PC-9 (cell line): ENCODE measurements at regions not wholly inside any gene's neighbourhood (a gene's known extent, or its start where the extent isn't known, plus 50 kb on each side); places are given as distances from the start of the nearest gene placed in this dataset.

Experiments
- BruUV-seq: library from RNA; stranded (reverse); fragments of 400-500 nt; replicated peaks from 2 replicates; lab custom pipeline; 2021; lab: Mats Ljungman, UMichigan
- CTCF ChIA-PET: fragments of 300-600 bp; sonication (Branson Sonifier 250); formaldehyde crosslinking; loops from one replicate; lab custom pipeline; 2022; ENCODE audit warnings: antibody characterized with exemption; lab: Charles Lee
- POLR2A ChIA-PET: fragments of 300-600 bp; sonication (Branson Sonifier 250); formaldehyde crosslinking; loops from one replicate; lab custom pipeline; 2022; ENCODE audit warnings: antibody characterized with exemption; ENCODE audit not compliant: unreplicated experiment; lab: Charles Lee
- DNase-seq, 2 experiments: peaks; one replicate each; pipeline versions ENCODE4 v3.0.0 to v3.0.0-alpha.2; 2015 to 2022; ENCODE audit warnings: mixed read lengths in 1 of 2
- H2AFZ ChIP-seq: fragments of 200-600 bp; sonication (generic); 2 replicates; pipeline ENCODE4 v1.8.1; 2017; ENCODE audit warnings: antibody characterized with exemption
- H3F3A ChIP-seq: fragments of 200-600 bp; sonication (generic); 2 replicates; pipeline ENCODE4 v1.8.1; 2017; ENCODE audit warnings: antibody characterized with exemption, mild to moderate bottlenecking, low read depth; ENCODE audit not compliant: insufficient read depth
- H3K27ac ChIP-seq: fragments of 200-600 bp; sonication (generic); 2 replicates; pipeline ENCODE4 v1.6.1; 2016; ENCODE audit warnings: mixed run types
- H3K27me3 ChIP-seq: fragments of 200-600 bp; sonication (generic); 2 replicates; pipeline ENCODE4 v1.6.1; 2016; ENCODE audit warnings: low read depth, mixed run types; ENCODE audit not compliant: insufficient read depth
- H3K36me3 ChIP-seq: fragments of 200-600 bp; sonication (generic); 2 replicates; pipeline ENCODE4 v1.6.1; 2016; ENCODE audit warnings: low read depth, mixed run types
- H3K4me1 ChIP-seq: fragments of 200-600 bp; sonication (generic); replicated peaks from 2 replicates; pipeline ENCODE4 v1.6.1; 2016; ENCODE audit warnings: mixed run types; ENCODE audit not compliant: insufficient read depth
- H3K4me2 ChIP-seq: fragments of 200-600 bp; sonication (generic); 2 replicates; pipeline ENCODE4 v1.6.1; 2017; ENCODE audit warnings: mixed run types
- H3K4me3 ChIP-seq: fragments of 200-600 bp; sonication (generic); 2 replicates; pipeline ENCODE4 v1.6.1; 2016; ENCODE audit warnings: mixed run types
- H3K79me2 ChIP-seq: fragments of 200-600 bp; sonication (generic); 2 replicates; pipeline ENCODE4 v1.6.1; 2017; ENCODE audit warnings: low read depth, mixed run types
- H3K9me2 ChIP-seq: fragments of 200-600 bp; sonication (generic); 2 replicates; pipeline ENCODE4 v1.8.1; 2017; ENCODE audit warnings: mild to moderate bottlenecking; ENCODE audit not compliant: insufficient read depth
- H3K9me3 ChIP-seq: fragments of 200-600 bp; sonication (generic); 2 replicates; pipeline ENCODE4 v1.8.1; 2016; ENCODE audit warnings: low read depth; ENCODE audit not compliant: insufficient read depth
- H4K20me1 ChIP-seq: fragments of 200-600 bp; sonication (generic); 2 replicates; pipeline ENCODE4 v1.8.1; 2017; ENCODE audit not compliant: insufficient read depth
- EZH2 ChIP-seq: fragments of 200-600 bp; sonication (generic); IDR thresholded peaks from 2 replicates; pipeline ENCODE4 v1.8.0; 2017; ENCODE audit warnings: antibody characterized with exemption, low read depth
- intact Hi-C: fragments of 100-400 bp; cut with micrococcal nuclease; formaldehyde crosslinking; loops from one replicate; pipeline ENCODE4 v1.10.0; 2022; ENCODE audit not compliant: unreplicated experiment
- TF ChIP-seq, protein P1 (sequence below): fragments of 200-600 bp; sonication (generic); conservative IDR thresholded peaks from 2 replicates; pipeline ENCODE4 v1.6.1; 2017; ENCODE audit warnings: mixed run types, antibody characterized with exemption, mild to moderate bottlenecking, moderate library complexity

DNA sequence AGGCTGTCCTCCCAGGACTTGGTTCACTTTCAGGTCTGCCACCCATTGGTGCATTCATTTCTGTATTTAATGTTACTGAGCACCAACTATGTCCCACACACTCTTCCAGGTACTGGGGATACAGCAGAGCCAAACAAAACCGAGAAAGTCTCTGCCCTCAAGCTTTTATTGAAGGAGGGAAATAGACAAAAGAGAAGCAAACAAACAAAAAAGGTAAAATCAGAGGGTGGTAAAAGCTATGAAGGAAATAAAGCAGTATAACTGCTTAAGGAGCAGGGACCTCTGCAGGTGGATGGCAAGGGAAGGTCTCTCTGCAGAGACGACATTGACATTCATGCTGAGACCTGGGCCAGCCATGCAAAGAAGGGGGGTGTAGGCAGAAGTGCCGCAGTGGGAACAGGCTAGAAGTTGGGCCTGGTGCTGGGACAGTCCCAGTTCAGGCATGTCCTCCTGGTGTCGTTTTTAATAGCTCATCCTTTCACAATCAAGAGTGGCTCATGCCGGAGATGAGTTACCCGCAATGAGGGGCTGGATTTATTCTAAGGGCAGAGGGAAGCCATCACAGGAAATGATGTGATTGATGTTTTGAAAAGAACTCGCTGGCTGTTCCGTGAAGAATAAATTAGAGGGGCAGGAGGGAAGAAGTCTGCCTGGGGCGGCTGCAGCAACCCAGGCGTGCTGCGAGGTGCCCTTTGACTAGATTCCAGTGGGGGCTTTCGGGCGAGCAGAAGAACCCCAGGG lies 72.8 kb downstream of the IRF2BPL start:
- DNase-seq: peak in 1 of 2 experiments; percentile 61
- Histone ChIP-seq H3K27me3 (no peaks in the 10 kb centered on the region), H3K9me2 (no peaks in the 10 kb centered on the region), H2AFZ (peak overlapping the region; percentile 39; the same call in 1 of the 2 replicates), H3K79me2 (0 out of 2 replicates have a peak, but pooled peaks cover 9% of the 10 kb centered on the region), H3K4me3 (peak overlapping the region; percentile 48; the same call in 1 of the 2 replicates), H4K20me1 (no peaks in the 10 kb centered on the region), H3F3A (peaks cover 75% of the 10 kb centered on the region), H3K9me3 (no peaks in the 10 kb centered on the region), H3K4me2 (peak overlapping the region; percentile 77), H3K4me1 (peaks cover 98% of the 10 kb centered on the region), H3K36me3 (no peaks in the 10 kb centered on the region), H3K27ac (peak overlapping the region; percentile 90)
- CTCF ChIA-PET: interaction anchor here (0.5 to 1.2 kb wide), 8 partner anchors 18 to 86 kb away, joined by 3 to 11 read pairs (median 4); no protein-coding TSS in a partner anchor
- intact Hi-C loops: no loop called here
- BruUV-seq: no TSS peak
- TF ChIP-seq EZH2: no peak
- TF ChIP-seq, protein P1, sequence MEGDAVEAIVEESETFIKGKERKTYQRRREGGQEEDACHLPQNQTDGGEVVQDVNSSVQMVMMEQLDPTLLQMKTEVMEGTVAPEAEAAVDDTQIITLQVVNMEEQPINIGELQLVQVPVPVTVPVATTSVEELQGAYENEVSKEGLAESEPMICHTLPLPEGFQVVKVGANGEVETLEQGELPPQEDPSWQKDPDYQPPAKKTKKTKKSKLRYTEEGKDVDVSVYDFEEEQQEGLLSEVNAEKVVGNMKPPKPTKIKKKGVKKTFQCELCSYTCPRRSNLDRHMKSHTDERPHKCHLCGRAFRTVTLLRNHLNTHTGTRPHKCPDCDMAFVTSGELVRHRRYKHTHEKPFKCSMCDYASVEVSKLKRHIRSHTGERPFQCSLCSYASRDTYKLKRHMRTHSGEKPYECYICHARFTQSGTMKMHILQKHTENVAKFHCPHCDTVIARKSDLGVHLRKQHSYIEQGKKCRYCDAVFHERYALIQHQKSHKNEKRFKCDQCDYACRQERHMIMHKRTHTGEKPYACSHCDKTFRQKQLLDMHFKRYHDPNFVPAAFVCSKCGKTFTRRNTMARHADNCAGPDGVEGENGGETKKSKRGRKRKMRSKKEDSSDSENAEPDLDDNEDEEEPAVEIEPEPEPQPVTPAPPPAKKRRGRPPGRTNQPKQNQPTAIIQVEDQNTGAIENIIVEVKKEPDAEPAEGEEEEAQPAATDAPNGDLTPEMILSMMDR: no peak
- POLR2A ChIA-PET: interaction anchor here (0.6 to 0.9 kb wide), 4 partner anchors 42 to 847 kb away, joined by 3 to 11 read pairs (median 7); no protein-coding TSS in a partner anchor

DNA sequence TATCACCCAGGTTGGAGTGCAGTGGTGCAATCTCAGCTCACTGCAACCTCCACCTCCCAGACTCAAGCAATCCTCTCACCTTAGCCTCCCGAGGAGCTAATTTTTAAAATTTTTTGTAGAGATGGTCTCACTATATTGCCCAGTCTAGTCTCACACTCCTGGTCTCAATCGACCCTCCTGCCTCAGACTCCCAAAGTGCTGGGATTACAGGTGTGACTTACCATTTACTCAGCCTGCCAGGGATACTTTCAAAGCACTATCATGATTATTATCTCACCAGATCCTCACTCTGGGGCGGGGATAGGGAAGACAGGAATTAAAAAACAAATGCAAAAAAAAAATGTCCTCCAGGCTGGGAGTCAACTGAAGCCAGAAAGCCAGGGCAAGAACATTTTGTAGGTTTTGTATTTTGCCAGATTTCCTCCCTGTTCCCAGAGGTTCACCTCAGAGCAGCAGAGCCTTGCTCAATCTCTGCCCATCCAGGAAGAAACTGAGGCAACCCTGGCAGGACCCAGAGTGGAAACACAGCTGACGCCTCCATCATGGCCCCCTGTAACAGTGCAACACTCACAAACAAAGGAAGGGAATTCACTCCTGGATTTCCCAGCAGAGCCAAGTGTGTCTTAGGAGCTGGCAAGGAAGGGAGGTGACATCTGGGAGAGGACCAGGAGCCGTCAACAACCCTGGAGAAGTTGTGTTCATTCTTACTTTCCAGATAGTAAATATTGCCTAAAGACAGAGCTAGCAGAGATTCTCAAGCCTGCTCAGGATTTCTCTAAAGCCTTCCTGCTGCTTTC lies 73.9 kb downstream of the IRF2BPL start:
- Histone ChIP-seq H4K20me1 (no peaks in the 10 kb centered on the region), H2AFZ (no peak overlapping the region), H3K79me2 (no peaks in the 10 kb centered on the region), H3K9me2 (no peaks in the 10 kb centered on the region), H3K4me3 (no peak overlapping the region), H3K36me3 (no peaks in the 10 kb centered on the region), H3K4me1 (peaks cover 98% of the 10 kb centered on the region), H3K9me3 (no peaks in the 10 kb centered on the region), H3K27ac (peak overlapping the region; percentile 90), H3K4me2 (peak overlapping the region; percentile 77), H3F3A (peaks cover 71% of the 10 kb centered on the region), H3K27me3 (no peaks in the 10 kb centered on the region)
- CTCF ChIA-PET: interaction anchor here (0.6 to 1.7 kb wide), 3 partner anchors 16 to 90 kb away, joined by 3 to 5 read pairs (median 3); no protein-coding TSS in a partner anchor
- TF ChIP-seq EZH2: no peak
- TF ChIP-seq, protein P1: no peak
- no peak for DNase-seq
- POLR2A ChIA-PET: interaction anchor here (0.6 to 1.0 kb wide), 5 partner anchors 41 to 503 kb away, joined by 3 to 9 read pairs (median 4); partner anchors contain the start of gene VIPAS39
- intact Hi-C loops: loop anchor here (5.0 kb wide), 2 partner anchors 368 to 1502 kb away; partner anchors contain the start of genes GSTZ1 and POMT2
- BruUV-seq: no TSS peak
